ENCODE measurements at regions not wholly inside any gene's neighbourhood (a gene's known extent, or its start where the extent isn't known, plus 50 kb on each side); places are given as distances from the start of the nearest gene placed in this dataset.

DNA sequence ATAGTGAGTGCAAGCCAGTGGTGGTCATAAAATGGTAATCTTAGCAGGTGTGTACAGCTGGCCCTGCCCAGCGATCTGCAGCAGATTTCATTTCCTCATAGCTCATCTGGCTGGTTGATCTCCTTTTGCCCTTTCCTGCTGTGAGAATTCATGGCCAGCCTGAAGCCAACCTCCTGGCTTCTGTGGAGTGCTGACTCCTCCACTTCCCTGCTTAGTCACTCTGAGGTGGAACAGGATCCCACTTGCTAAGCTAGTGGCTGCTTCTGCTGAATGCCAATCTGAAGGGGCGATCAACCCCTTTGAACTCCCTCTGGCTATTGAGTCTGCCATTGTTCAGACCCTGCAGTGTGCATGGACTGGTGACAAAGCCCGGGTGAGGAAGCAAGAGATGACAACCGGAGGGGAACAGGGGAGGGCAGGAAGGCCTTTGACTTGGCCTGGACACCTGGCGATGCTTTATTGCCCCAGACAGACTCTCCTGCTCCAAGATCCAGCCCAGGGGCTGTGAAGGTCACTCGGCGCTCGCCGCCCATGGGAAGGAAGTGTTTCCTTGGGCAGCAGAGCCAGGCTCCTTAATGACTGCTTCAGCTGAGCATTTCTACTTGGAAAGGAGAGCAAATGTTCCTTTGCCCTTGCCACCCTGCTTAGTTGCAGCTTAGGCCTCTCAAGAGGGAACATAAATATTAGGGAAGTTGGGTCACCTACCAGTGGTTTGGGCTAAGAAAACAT, 341.1 kb downstream of the ZSWIM6 start:
- Histone ChIP-seq H3K4me3 (no peak overlapping the region), H3K27me3 (no peaks in the 10 kb centered on the region), H3K36me3 (no peaks in the 10 kb centered on the region), H3K27ac (no peak overlapping the region), H3K9me3 (no peaks in the 10 kb centered on the region), H3K4me1 (peaks cover 0 to 16% (median 0%) of the 10 kb centered on the region in 9 donors)
- intact Hi-C loops (cut with DNase I) = no loop called here
- ATAC-seq = peak in 7 of 8 donors; percentile 13 to 47 (median 42)
- TF ChIP-seq, protein P1, sequence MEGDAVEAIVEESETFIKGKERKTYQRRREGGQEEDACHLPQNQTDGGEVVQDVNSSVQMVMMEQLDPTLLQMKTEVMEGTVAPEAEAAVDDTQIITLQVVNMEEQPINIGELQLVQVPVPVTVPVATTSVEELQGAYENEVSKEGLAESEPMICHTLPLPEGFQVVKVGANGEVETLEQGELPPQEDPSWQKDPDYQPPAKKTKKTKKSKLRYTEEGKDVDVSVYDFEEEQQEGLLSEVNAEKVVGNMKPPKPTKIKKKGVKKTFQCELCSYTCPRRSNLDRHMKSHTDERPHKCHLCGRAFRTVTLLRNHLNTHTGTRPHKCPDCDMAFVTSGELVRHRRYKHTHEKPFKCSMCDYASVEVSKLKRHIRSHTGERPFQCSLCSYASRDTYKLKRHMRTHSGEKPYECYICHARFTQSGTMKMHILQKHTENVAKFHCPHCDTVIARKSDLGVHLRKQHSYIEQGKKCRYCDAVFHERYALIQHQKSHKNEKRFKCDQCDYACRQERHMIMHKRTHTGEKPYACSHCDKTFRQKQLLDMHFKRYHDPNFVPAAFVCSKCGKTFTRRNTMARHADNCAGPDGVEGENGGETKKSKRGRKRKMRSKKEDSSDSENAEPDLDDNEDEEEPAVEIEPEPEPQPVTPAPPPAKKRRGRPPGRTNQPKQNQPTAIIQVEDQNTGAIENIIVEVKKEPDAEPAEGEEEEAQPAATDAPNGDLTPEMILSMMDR (IDR thresholded peaks at IDR 0.05) = no peak
- DNase-seq = no peak
- 66 to 73% methylated on average over 9 of the region's 9 CpGs for WGBS, 2 donors

GRCh38 chr5:61674378-61674777, 342.3 kb downstream of the ZSWIM6 start:
- Histone ChIP-seq H3K27ac (no peak overlapping the region), H3K9me3 (no peaks in the 10 kb centered on the region), H3K36me3 (no peaks in the 10 kb centered on the region), H3K27me3 (no peaks in the 10 kb centered on the region), H3K4me3 (no peak overlapping the region), H3K4me1 (peaks cover 0 to 16% (median 0%) of the 10 kb centered on the region in 9 donors)
- intact Hi-C loops (cut with DNase I) = no loop called here
- 72 to 84% methylated on average over 4 of the region's 4 CpGs for WGBS, 2 donors
- TF ChIP-seq, protein P1 (IDR thresholded peaks at IDR 0.05) = no peak
- DNase-seq (no peak), ATAC-seq (peak in 1 of 8 donors; percentile 47)

DNA sequence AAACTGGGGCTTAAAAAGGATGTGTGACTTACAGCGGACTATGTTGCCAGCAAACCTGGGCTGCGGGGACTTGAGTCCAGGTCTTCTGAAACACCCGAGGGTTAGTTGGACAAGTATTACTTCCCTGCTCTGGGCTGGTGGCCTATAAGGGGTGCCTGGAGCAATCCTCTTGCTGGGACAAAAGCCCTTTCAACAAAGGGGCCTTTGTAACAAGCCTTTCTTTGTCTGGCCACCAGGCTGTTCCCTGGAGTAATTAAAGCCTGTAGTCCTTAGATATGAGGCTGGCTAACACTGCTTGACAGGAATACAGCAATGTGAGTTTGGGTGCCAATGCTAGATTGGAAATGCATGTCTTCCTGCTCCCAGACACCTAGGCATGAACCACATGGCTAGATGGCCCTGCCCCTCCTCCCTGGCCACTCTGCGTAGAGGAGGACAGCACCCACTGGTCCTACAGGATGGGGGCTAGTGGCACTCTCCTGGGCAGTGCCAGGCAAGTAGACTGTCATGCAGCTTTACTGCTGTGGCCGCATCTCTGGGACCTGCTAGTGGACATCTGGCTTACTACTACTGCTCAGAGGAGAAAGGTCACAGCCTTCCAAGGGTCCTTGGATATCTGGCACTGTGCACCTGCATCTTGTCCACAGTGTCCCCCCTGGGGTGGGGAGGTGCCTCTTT, 343.1 kb downstream of the ZSWIM6 start:
- DNase-seq = no peak
- Histone ChIP-seq H3K4me1 (peaks cover 0 to 16% (median 0%) of the 10 kb centered on the region in 9 donors), H3K9me3 (no peaks in the 10 kb centered on the region), H3K36me3 (no peaks in the 10 kb centered on the region), H3K27ac (no peak overlapping the region), H3K4me3 (no peak overlapping the region), H3K27me3 (no peaks in the 10 kb centered on the region)
- 81 to 86% methylated on average over 5 of the region's 5 CpGs for WGBS, 2 donors
- intact Hi-C loops (cut with DNase I) = no loop called here
- peak in 1 of 8 donors; percentile 44 for ATAC-seq
- TF ChIP-seq, protein P1 (IDR thresholded peaks at IDR 0.05) = no peak

DNA sequence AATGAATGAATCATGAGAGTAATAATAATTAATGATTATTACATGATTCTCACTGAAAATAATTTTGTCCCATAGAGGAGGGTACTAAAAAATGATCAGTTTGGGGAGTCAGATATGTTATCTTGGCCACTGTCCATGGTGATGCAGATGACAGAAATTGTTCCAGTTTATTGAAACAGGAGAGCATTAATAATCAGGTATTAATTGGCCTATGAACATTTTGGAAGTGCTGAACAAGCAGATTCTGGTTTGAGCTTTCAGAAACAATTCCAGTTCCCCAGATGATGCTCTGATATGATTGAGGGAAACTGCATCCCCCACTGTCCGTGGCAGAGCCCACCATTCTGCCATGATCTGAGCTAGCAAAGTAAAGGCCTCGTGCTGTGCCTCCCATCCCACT, 345.2 kb downstream of the ZSWIM6 start:
- WGBS, 2 donors = 86 to 93% methylated on average over 2 of the region's 2 CpGs
- Histone ChIP-seq H3K36me3 (no peaks in the 10 kb centered on the region), H3K4me1 (peaks cover 0 to 16% (median 0%) of the 10 kb centered on the region in 9 donors), H3K9me3 (no peaks in the 10 kb centered on the region), H3K27me3 (no peaks in the 10 kb centered on the region), H3K4me3 (no peak overlapping the region), H3K27ac (no peak overlapping the region)
- DNase-seq = no peak
- intact Hi-C loops (cut with DNase I) = no loop called here
- no peak for ATAC-seq
- TF ChIP-seq, protein P1 (IDR thresholded peaks at IDR 0.05) = no peak
